Putamen (tissue), 1 donor: ENCODE measurements at regions not wholly inside any gene's neighbourhood (a gene's known extent, or its start where the extent isn't known, plus 50 kb on each side); places are given as distances from the start of the nearest gene placed in this dataset.

Experiments used
- DNase-seq: peaks from one replicate; pipeline ENCODE4 v3.0.0-alpha.2; 2016; ENCODE audit warnings: low spot score

- no peak for DNase-seq
These were observed 103.6 kb upstream of the ZRANB2 start for GRCh38 chr1:71184410-71184809.

GRCh38 chr1:71179997-71180396, 99.2 kb upstream of the ZRANB2 start:
- DNase-seq = no peak

GRCh38 chr1:71170925-71171324, 90.1 kb upstream of the ZRANB2 start:
- no peak for DNase-seq

- no peak for DNase-seq
These were observed 86.7 kb upstream of the ZRANB2 start for GRCh38 chr1:71167505-71167904.

- DNase-seq = no peak
These were observed 85.6 kb upstream of the ZRANB2 start for GRCh38 chr1:71166178-71167173.

- DNase-seq = no peak
These were observed 76.9 kb upstream of the ZRANB2 start for GRCh38 chr1:71157715-71158114.

GRCh38 chr1:71157151-71157550, 76.3 kb upstream of the ZRANB2 start:
- no peak for DNase-seq

GRCh38 chr1:71156590-71156989, 75.8 kb upstream of the ZRANB2 start:
- DNase-seq = no peak

- no peak for DNase-seq
These were observed 73.6 kb upstream of the ZRANB2 start for GRCh38 chr1:71154429-71154828.

GRCh38 chr1:71153826-71154225, 73.0 kb upstream of the ZRANB2 start:
- DNase-seq = no peak

- no peak for DNase-seq
These were observed 67.0 kb upstream of the ZRANB2 start for GRCh38 chr1:71147637-71148360.

GRCh38 chr1:71135571-71135970, 54.7 kb upstream of the ZRANB2 start:
- no peak for DNase-seq
